Panc1 (cell line): ENCODE measurements at regions not wholly inside any gene's neighbourhood (a gene's known extent, or its start where the extent isn't known, plus 50 kb on each side); places are given as distances from the start of the nearest gene placed in this dataset.

Experiments used
- ATAC-seq: fragments of 200-7000 bp; cut with Tn5 transposase; 2 replicates; pipeline ENCODE4 v1.9.1; 2020; ENCODE audit warnings: mild to moderate bottlenecking, moderate library complexity
- BruUV-seq: library from RNA; stranded (reverse); fragments of 400-500 nt; replicated peaks from 2 replicates; lab custom pipeline; 2021; lab: Mats Ljungman, UMichigan
- CTCF ChIA-PET: fragments of 300-600 bp; sonication (Branson Sonifier 250); formaldehyde crosslinking; loops from one replicate; lab custom pipeline; 2022; ENCODE audit warnings: antibody characterized with exemption; lab: Charles Lee
- POLR2A ChIA-PET: fragments of 300-600 bp; sonication (Branson Sonifier 250); formaldehyde crosslinking; loops from one replicate; lab custom pipeline; 2022; ENCODE audit warnings: antibody characterized with exemption; lab: Charles Lee
- DNase-seq: peaks from one replicate; pipeline ENCODE4 v3.0.0-alpha.2; 2010; ENCODE audit warnings: low read depth, low spot score
- H3K27ac ChIP-seq: 2 replicates; pipeline ENCODE4 v1.5.1; 2011; ENCODE audit warnings: mild to moderate bottlenecking, low read length, inconsistent platforms
- H3K27me3 ChIP-seq: fragments of 200-500 bp; sonication (Bioruptor generic); 2 replicates; pipeline ENCODE4 v1.6.0; 2014; ENCODE audit warnings: low read length, inconsistent platforms; ENCODE audit not compliant: control insufficient read depth, insufficient read depth
- H3K36me3 ChIP-seq: fragments of 200-500 bp; sonication (Bioruptor generic); 2 replicates; pipeline ENCODE4 v1.5.1; 2014; ENCODE audit warnings: inconsistent platforms, mild to moderate bottlenecking, low read length, moderate library complexity; ENCODE audit not compliant: control insufficient read depth, insufficient read depth
- H3K4me1 ChIP-seq: 2 replicates; pipeline ENCODE4 v1.5.1; 2011; ENCODE audit warnings: inconsistent platforms, mild to moderate bottlenecking, low read length, moderate library complexity; ENCODE audit not compliant: control insufficient read depth, insufficient read depth
- H3K4me3 ChIP-seq, 2 experiments: 2 replicates each; pipeline ENCODE4 v1.5.1; 2011 to 2012; ENCODE audit warnings: low read depth in 2 of 2, low read length in 2 of 2, mild to moderate bottlenecking in 2 of 2, inconsistent platforms in 1 of 2, moderate library complexity in 1 of 2
- H3K9me3 ChIP-seq: fragments of 200-500 bp; sonication (Bioruptor generic); 2 replicates; pipeline ENCODE4 v1.5.1; 2014; ENCODE audit warnings: low read depth, mild to moderate bottlenecking, inconsistent platforms, low read length, moderate library complexity; ENCODE audit not compliant: control insufficient read depth, insufficient read depth
- POLR2AphosphoS5 ChIP-seq: IDR thresholded peaks from 2 replicates; pipeline ENCODE4 v1.6.1; 2012; ENCODE audit warnings: mild to moderate bottlenecking, low read depth, low read length, moderate library complexity
- SIN3A ChIP-seq: IDR thresholded peaks from 2 replicates; pipeline ENCODE4 v1.6.1; 2012; ENCODE audit warnings: low read depth, mild to moderate bottlenecking, low read length, moderate library complexity, borderline replicate concordance; ENCODE audit not compliant: insufficient read depth
- TCF7L2 ChIP-seq: IDR thresholded peaks from 2 replicates; pipeline ENCODE4 v1.6.1; 2011; ENCODE audit warnings: mild to moderate bottlenecking, low read depth, low read length, inconsistent platforms
- in situ Hi-C: cut with HindIII; loops from 2 replicates; pipeline ENCODE4 v1.10.0; 2016; ENCODE audit warnings: low sequenced_read_pairs, low pct_unique_long_range_greater_than_20kb
- intact Hi-C: fragments of 100-400 bp; cut with micrococcal nuclease; formaldehyde crosslinking; loops from one replicate; pipeline ENCODE4 v1.10.0; 2022; ENCODE audit not compliant: unreplicated experiment
- TF ChIP-seq, protein P1 (sequence below), 2 experiments: IDR thresholded peaks; 2 replicates each; pipeline ENCODE4 v1.6.1; 2011 to 2012; ENCODE audit warnings: low read depth in 2 of 2, control low read depth in 1 of 2, low read length in 1 of 2, mild to moderate bottlenecking in 1 of 2, moderate library complexity in 1 of 2; ENCODE audit not compliant: insufficient read depth in 1 of 2
- TF ChIP-seq, protein P2 (sequence below): fragments of 450-650 bp; IDR thresholded peaks from 2 replicates; pipeline ENCODE4 v1.5.1; 2017; ENCODE audit warnings: mild to moderate bottlenecking

GRCh38 chr1:200247518-200247917, 162.3 kb downstream of the ZNF281 start:
- H3K27ac ChIP-seq: no peak overlapping the region
- no peak for TF ChIP-seq TCF7L2
- no peak for TF ChIP-seq POLR2AphosphoS5
- no peak for TF ChIP-seq SIN3A
- TF ChIP-seq, protein P1, sequence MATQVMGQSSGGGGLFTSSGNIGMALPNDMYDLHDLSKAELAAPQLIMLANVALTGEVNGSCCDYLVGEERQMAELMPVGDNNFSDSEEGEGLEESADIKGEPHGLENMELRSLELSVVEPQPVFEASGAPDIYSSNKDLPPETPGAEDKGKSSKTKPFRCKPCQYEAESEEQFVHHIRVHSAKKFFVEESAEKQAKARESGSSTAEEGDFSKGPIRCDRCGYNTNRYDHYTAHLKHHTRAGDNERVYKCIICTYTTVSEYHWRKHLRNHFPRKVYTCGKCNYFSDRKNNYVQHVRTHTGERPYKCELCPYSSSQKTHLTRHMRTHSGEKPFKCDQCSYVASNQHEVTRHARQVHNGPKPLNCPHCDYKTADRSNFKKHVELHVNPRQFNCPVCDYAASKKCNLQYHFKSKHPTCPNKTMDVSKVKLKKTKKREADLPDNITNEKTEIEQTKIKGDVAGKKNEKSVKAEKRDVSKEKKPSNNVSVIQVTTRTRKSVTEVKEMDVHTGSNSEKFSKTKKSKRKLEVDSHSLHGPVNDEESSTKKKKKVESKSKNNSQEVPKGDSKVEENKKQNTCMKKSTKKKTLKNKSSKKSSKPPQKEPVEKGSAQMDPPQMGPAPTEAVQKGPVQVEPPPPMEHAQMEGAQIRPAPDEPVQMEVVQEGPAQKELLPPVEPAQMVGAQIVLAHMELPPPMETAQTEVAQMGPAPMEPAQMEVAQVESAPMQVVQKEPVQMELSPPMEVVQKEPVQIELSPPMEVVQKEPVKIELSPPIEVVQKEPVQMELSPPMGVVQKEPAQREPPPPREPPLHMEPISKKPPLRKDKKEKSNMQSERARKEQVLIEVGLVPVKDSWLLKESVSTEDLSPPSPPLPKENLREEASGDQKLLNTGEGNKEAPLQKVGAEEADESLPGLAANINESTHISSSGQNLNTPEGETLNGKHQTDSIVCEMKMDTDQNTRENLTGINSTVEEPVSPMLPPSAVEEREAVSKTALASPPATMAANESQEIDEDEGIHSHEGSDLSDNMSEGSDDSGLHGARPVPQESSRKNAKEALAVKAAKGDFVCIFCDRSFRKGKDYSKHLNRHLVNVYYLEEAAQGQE (IDR thresholded peaks at IDR 0.05; ENCODE audit: insufficient read depth in 1 of 2, low read depth in 2 of 2, low read length in 1 of 2): no peak
- TF ChIP-seq, protein P2, sequence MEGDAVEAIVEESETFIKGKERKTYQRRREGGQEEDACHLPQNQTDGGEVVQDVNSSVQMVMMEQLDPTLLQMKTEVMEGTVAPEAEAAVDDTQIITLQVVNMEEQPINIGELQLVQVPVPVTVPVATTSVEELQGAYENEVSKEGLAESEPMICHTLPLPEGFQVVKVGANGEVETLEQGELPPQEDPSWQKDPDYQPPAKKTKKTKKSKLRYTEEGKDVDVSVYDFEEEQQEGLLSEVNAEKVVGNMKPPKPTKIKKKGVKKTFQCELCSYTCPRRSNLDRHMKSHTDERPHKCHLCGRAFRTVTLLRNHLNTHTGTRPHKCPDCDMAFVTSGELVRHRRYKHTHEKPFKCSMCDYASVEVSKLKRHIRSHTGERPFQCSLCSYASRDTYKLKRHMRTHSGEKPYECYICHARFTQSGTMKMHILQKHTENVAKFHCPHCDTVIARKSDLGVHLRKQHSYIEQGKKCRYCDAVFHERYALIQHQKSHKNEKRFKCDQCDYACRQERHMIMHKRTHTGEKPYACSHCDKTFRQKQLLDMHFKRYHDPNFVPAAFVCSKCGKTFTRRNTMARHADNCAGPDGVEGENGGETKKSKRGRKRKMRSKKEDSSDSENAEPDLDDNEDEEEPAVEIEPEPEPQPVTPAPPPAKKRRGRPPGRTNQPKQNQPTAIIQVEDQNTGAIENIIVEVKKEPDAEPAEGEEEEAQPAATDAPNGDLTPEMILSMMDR: no peak
- intact Hi-C loops: no loop called here
- peaks cover 3% of the 10 kb centered on the region; the same call in 1 of the 2 replicates for H3K4me1 ChIP-seq
- ChIA-PET POLR2A (no interaction called here), CTCF (no interaction called here)
- H3K27me3 ChIP-seq: no peaks in the 10 kb centered on the region
- no TSS peak for BruUV-seq
- ATAC-seq (no peak), DNase-seq (no peak)
- no peak overlapping the region for H3K4me3 ChIP-seq
- in situ Hi-C loops: no loop called here
- no peaks in the 10 kb centered on the region for H3K9me3 ChIP-seq
- H3K36me3 ChIP-seq: no peaks in the 10 kb centered on the region

GRCh38 chr1:200245473-200245872, 164.4 kb downstream of the ZNF281 start:
- Histone ChIP-seq H3K9me3 (no peaks in the 10 kb centered on the region), H3K36me3 (no peaks in the 10 kb centered on the region), H3K27me3 (no peaks in the 10 kb centered on the region), H3K27ac (no peak overlapping the region), H3K4me1 (peaks cover 7% of the 10 kb centered on the region), H3K4me3 (no peak overlapping the region)
- BruUV-seq: no TSS peak
- in situ Hi-C loops: no loop called here
- DNase-seq: no peak
- TF ChIP-seq, protein P1 (IDR thresholded peaks at IDR 0.05; ENCODE audit: insufficient read depth in 1 of 2, low read depth in 2 of 2, low read length in 1 of 2): no peak
- TF ChIP-seq, protein P2: no peak
- no peak for TF ChIP-seq SIN3A
- ChIA-PET CTCF (no interaction called here), POLR2A (no interaction called here)
- intact Hi-C loops: no loop called here
- ATAC-seq: peak; percentile 67; the same call in 1 of the 2 replicates
